ENCODE measurements at regions not wholly inside any gene's neighbourhood (a gene's known extent, or its start where the extent isn't known, plus 50 kb on each side); places are given as distances from the start of the nearest gene placed in this dataset.

GRCh38 chr6:170040115-170040500 lies 250.8 kb downstream of the DLL1 start:
- no peak for DNase-seq (ENCODE audit: low spot score)
- Histone ChIP-seq H3K36me3 (replicated peaks; ENCODE audit: insufficient read depth, low read depth) (no peaks in the 10 kb centered on the region), H3K4me2 (no peak overlapping the region), H4K20me1 (ENCODE audit: insufficient read depth, poor library complexity, severe bottlenecking) (no peaks in the 10 kb centered on the region), H3K79me2 (no peaks in the 10 kb centered on the region), H3K9me2 (replicated peaks; ENCODE audit: insufficient read depth) (no peaks in the 10 kb centered on the region), H2AFZ (no peak overlapping the region), H3K4me1 (ENCODE audit: insufficient read depth) (no peaks in the 10 kb centered on the region), H3K9me3 (ENCODE audit: low read depth) (no peaks in the 10 kb centered on the region), H3K4me3 (no peak overlapping the region), H3K27ac (no peak overlapping the region), H3K27me3 (no peaks in the 10 kb centered on the region)
- 90% methylated on average over 9 of the region's 9 CpGs for WGBS (ENCODE audit: low lambda C conversion rate, missing lambda C conversion rate)
- no peak for TF ChIP-seq EZH2 (IDR thresholded peaks at IDR 0.05; ENCODE audit: borderline replicate concordance)
- no peak for TF ChIP-seq CTCF (IDR thresholded peaks at IDR 0.05; ENCODE audit: poor library complexity)
- no peak for TF ChIP-seq EZH2phosphoT487 (IDR thresholded peaks at IDR 0.05; ENCODE audit: low read depth, severe bottlenecking, unreplicated experiment)

DNA sequence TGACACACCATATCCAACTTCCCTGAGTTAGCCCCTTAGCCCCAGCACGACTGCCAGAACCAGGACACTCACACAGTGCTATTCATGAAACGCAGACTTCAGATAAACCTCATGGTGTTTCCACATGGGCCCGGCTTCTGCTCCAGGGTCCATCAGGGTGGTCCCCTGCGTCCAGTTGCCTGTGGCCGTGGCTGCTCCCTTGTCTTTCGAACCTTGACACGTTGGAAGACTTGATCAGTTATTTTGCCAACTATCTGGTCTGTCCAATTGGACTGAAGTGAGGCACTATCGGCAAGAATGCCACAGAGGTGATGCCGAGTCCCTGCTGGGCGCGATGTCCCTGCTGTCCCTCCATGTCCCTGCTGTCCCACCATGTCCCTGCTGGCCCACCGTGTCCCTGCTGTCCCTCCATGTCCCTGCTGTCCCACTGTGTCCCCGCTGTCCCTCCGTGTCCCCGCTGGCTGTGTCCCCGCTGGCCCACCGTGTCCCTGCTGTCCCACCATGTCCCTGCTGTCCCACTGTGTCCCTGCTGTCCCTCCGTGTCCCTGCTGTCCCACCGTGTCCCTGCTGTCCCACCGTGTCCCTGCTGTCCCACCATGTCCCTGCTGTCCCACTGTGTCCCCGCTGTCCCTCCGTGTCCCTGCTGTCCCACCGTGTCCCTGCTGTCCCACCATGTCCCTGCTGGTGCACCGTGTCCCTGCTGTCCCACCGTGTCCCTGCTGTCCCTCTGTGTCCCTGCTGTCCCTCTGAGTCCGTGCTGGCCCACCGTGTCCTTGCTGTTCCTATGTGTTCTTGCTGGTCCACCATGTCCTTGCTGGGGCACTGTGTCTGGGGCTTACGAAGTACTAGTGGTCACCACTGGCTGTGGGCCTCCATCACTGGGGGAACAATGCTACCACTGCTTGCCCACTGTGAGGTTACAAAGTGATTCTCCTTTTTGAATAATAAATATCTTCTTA lies 251.4 kb downstream of the DLL1 start:
- H3K4me2 ChIP-seq: no peak overlapping the region
- no peak overlapping the region for H2AFZ ChIP-seq
- DNase-seq (ENCODE audit: low spot score): no peak
- H3K27ac ChIP-seq: no peak overlapping the region
- TF ChIP-seq CTCF (IDR thresholded peaks at IDR 0.05; ENCODE audit: poor library complexity): no peak
- no peak for TF ChIP-seq EZH2 (IDR thresholded peaks at IDR 0.05; ENCODE audit: borderline replicate concordance)
- no peak for TF ChIP-seq EZH2phosphoT487 (IDR thresholded peaks at IDR 0.05; ENCODE audit: low read depth, severe bottlenecking, unreplicated experiment)
- H3K79me2 ChIP-seq: no peaks in the 10 kb centered on the region
- H3K4me3 ChIP-seq: no peak overlapping the region
- no peaks in the 10 kb centered on the region for H3K36me3 ChIP-seq (replicated peaks; ENCODE audit: insufficient read depth, low read depth)
- no peaks in the 10 kb centered on the region for H3K9me2 ChIP-seq (replicated peaks; ENCODE audit: insufficient read depth)
- H3K4me1 ChIP-seq (ENCODE audit: insufficient read depth): no peaks in the 10 kb centered on the region
- no peaks in the 10 kb centered on the region for H3K27me3 ChIP-seq
- WGBS (ENCODE audit: low lambda C conversion rate, missing lambda C conversion rate): 91% methylated on average over 20 of the region's 28 CpGs
- no peaks in the 10 kb centered on the region for H4K20me1 ChIP-seq (ENCODE audit: insufficient read depth, poor library complexity, severe bottlenecking)
- H3K9me3 ChIP-seq (ENCODE audit: low read depth): no peaks in the 10 kb centered on the region

DNA sequence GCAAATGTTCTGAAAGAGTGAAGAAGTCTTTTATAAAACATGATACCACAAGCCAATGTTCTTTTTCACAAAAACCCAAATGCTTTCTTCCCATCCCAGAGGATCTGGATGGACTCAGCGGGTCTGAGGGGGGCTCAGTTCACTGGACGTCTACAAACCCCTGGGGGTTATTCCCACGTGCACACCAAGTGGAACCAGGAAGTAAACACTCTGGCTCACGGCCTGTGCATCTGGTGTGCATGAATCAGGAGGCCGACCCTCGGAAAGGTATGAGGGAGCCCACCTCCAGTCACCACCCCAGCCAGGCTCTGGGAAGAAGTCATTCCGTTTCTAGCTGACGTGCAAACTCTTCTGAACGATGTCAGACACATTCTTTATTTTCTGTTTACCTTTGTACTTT lies 252.2 kb downstream of the DLL1 start:
- Histone ChIP-seq H3K79me2 (no peaks in the 10 kb centered on the region), H3K4me1 (ENCODE audit: insufficient read depth) (no peaks in the 10 kb centered on the region), H3K4me3 (no peak overlapping the region), H4K20me1 (ENCODE audit: insufficient read depth, poor library complexity, severe bottlenecking) (no peaks in the 10 kb centered on the region), H3K9me2 (replicated peaks; ENCODE audit: insufficient read depth) (no peaks in the 10 kb centered on the region), H2AFZ (no peak overlapping the region), H3K27ac (no peak overlapping the region), H3K36me3 (replicated peaks; ENCODE audit: insufficient read depth, low read depth) (no peaks in the 10 kb centered on the region), H3K9me3 (ENCODE audit: low read depth) (no peaks in the 10 kb centered on the region), H3K27me3 (no peaks in the 10 kb centered on the region), H3K4me2 (no peak overlapping the region)
- 65% methylated on average over 9 of the region's 9 CpGs for WGBS (ENCODE audit: low lambda C conversion rate, missing lambda C conversion rate)
- TF ChIP-seq EZH2 (IDR thresholded peaks at IDR 0.05; ENCODE audit: borderline replicate concordance) (no peak), CTCF (IDR thresholded peaks at IDR 0.05; ENCODE audit: poor library complexity) (no peak)
- no peak for DNase-seq (ENCODE audit: low spot score)
